GM12872 (cell line): ENCODE measurements at regions not wholly inside any gene's neighbourhood (a gene's known extent, or its start where the extent isn't known, plus 50 kb on each side); places are given as distances from the start of the nearest gene placed in this dataset.

Experiments used
- TF ChIP-seq, protein P1 (sequence below): IDR thresholded peaks from 3 replicates; pipeline ENCODE4 v1.5.1; 2011; ENCODE audit warnings: low read depth, mild to moderate bottlenecking, low read length, moderate library complexity; ENCODE audit not compliant: insufficient read depth

GRCh38 chr2:59881218-59881617 lies 672.2 kb downstream of the BCL11A start:
- TF ChIP-seq, protein P1, sequence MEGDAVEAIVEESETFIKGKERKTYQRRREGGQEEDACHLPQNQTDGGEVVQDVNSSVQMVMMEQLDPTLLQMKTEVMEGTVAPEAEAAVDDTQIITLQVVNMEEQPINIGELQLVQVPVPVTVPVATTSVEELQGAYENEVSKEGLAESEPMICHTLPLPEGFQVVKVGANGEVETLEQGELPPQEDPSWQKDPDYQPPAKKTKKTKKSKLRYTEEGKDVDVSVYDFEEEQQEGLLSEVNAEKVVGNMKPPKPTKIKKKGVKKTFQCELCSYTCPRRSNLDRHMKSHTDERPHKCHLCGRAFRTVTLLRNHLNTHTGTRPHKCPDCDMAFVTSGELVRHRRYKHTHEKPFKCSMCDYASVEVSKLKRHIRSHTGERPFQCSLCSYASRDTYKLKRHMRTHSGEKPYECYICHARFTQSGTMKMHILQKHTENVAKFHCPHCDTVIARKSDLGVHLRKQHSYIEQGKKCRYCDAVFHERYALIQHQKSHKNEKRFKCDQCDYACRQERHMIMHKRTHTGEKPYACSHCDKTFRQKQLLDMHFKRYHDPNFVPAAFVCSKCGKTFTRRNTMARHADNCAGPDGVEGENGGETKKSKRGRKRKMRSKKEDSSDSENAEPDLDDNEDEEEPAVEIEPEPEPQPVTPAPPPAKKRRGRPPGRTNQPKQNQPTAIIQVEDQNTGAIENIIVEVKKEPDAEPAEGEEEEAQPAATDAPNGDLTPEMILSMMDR, result no peak

- TF ChIP-seq, protein P1, result no peak
These were observed 673.7 kb downstream of the BCL11A start for GRCh38 chr2:59879700-59880131.

- TF ChIP-seq, protein P1, result no peak
These were observed 677.6 kb downstream of the BCL11A start for GRCh38 chr2:59875836-59876235.

GRCh38 chr2:59874971-59875755 lies 678.3 kb downstream of the BCL11A start:
- TF ChIP-seq, protein P1, result no peak

DNA sequence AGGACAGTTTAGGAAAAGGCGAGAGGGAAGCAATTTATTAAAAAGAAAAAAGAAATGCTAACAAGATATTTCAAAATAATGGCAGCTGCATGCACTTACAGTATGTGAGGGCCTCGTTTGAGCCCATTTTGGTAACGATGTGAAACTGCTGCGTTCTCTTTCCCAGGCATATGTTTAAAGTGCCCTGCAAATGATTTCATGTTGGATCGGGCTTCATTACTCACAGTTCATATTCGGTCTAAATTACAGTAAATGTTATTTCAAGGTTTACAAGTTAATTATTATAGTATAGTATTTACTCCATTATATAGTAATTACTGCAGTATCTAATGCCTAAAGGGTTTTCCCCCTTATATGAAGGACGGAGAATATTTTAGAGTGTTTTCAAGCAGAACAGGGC lies 679.1 kb downstream of the BCL11A start:
- TF ChIP-seq, protein P1, result no peak

DNA sequence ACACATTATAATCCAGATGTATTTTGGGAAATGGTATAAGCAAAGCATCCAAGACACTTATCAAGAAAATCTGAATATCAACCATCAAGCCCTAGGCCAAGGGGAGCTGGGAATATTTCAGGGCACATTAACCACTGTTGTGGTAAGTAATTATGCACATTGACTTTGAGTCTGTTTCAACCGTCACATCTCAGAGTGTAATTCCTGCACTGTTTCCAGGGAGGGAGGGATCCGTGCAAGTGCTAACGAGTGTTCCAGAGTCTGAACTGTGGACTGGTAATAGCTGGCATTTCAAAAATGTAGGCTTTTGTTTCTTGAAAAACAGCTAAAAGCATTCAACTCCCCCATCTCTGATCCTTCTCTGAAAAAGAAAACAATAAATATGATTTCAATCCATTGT lies 681.6 kb downstream of the BCL11A start:
- TF ChIP-seq, protein P1, result no peak

DNA sequence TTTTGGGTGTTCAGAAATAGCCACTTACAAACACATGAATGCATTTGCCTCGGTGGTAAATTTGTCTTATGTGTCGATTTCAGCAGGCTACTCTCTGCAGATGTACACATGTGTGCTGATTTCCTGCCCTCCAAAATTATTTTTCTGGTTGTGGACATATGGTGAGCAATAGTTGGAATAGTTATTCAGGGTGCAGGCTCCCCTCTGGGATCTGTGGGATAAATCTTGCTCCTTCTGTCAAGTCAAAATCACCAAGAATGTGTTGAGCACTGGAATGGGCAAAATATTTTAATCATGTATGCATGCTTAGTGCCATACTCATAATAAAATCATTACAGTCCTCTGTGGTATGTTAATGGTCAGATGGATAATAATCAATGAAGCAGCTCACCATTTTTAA lies 684.5 kb downstream of the BCL11A start:
- TF ChIP-seq, protein P1, result no peak
